Fibroblast of pulmonary artery (primary cell): ENCODE measurements at regions not wholly inside any gene's neighbourhood (a gene's known extent, or its start where the extent isn't known, plus 50 kb on each side); places are given as distances from the start of the nearest gene placed in this dataset.

Source experiments
- DNase-seq: peaks from one replicate; pipeline ENCODE4 v3.0.0-alpha.2; 2010; ENCODE audit warnings: low read depth
- H3K4me3 ChIP-seq: replicated peaks from 2 replicates; pipeline ENCODE4 v1.5.1; 2011; ENCODE audit warnings: low read depth, mild to moderate bottlenecking, control low read depth, low read length, moderate library complexity
- TF ChIP-seq, protein P1 (sequence below): IDR thresholded peaks from 2 replicates; pipeline ENCODE4 v1.5.1; 2011; ENCODE audit warnings: mild to moderate bottlenecking, control low read depth, low read length, inconsistent platforms; ENCODE audit errors: missing control alignments

DNA sequence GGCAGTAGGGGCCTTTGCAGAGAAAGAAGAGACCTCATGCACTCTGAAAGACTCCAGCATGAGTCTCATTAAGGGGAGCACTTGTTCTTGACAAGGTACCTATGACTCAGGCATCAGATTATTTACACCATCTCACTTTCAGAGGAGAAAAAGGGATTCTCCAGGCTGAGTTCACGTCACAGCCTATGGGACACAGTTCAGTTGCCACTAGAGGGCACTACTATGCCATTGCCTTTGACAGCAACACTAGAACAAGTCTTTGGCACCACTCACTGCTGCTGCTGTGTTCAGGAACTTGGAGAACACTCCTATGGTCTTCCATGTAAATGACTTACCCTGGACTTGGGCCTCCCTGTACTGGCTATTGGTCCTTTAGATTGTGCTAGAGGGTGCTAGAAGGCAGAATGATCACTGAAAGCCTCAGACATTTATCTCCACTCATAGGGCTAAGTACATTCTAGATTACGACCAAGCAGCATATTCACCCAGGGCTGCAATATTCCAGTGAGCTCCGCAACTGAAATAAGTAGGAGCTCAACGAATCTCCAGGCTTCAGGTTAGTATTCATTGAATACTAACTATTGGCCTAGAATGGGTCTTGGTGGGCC is 225.1 kb upstream of the CA10 start:
- no peak overlapping the region for H3K4me3 ChIP-seq
- peak; percentile 66 for DNase-seq
- TF ChIP-seq, protein P1, sequence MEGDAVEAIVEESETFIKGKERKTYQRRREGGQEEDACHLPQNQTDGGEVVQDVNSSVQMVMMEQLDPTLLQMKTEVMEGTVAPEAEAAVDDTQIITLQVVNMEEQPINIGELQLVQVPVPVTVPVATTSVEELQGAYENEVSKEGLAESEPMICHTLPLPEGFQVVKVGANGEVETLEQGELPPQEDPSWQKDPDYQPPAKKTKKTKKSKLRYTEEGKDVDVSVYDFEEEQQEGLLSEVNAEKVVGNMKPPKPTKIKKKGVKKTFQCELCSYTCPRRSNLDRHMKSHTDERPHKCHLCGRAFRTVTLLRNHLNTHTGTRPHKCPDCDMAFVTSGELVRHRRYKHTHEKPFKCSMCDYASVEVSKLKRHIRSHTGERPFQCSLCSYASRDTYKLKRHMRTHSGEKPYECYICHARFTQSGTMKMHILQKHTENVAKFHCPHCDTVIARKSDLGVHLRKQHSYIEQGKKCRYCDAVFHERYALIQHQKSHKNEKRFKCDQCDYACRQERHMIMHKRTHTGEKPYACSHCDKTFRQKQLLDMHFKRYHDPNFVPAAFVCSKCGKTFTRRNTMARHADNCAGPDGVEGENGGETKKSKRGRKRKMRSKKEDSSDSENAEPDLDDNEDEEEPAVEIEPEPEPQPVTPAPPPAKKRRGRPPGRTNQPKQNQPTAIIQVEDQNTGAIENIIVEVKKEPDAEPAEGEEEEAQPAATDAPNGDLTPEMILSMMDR = peak; percentile 72

DNA sequence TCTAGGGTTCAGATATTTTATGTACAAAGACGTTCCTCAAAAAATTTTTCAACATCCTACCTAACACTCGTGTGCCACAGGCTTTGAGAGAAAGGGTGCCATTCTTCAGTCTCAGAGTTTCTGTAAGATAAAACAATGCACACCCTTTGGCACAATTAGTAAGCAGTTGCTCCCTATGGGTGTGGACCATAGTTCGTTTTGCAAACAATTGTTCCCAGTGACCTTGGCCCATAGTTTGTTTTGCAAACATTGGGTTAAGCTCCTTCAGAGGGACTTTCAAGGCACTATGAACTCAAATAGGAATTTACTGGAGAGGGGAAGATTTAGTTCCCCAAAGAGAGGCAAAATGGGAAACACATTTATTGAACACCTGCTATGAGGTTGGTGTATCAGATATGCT is 220.3 kb upstream of the CA10 start:
- no peak overlapping the region for H3K4me3 ChIP-seq
- TF ChIP-seq, protein P1 = no peak
- DNase-seq = no peak

DNA sequence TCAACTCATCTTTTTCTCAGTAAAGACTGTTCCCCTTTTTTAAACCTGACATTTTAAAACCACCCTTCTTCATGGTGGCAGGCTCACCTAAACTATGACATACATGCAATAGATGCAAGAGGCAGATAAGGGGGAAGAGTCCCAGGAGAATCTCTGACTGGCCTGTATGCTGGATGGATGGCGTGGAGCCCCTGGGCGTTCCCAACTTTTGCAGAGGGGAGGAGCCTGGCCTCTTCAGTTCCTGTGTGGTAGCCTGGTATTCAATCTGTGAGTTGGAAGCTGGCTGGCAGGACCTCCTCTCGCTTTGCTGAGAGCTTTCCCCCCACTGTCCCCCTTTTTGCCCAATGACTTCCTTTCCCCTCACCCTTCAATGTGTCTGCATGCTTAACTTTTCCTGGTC is 217.6 kb upstream of the CA10 start:
- no peak for DNase-seq

DNA sequence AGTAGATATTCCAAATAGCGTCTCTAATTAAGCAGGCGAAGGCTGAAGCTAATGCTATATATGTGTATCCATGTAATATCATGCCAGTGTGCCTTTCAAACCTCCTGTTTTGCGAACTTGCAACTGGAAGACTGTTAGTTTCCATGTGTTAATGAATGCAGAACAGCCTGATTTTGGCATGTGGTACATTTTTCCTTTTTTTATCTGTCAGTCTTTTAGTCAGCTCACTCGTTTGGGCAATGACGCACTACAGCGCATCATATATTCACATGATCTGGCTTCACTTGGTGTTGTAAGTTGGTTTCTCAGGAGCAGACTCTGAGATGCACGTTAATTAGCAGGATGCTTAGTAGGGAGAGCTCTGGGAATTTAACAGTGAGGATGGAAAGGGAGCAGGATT is 210.4 kb upstream of the CA10 start:
- no peak for DNase-seq
- TF ChIP-seq, protein P1 = no peak
- no peak overlapping the region for H3K4me3 ChIP-seq

More for the DNA sequence above, 217.6 kb upstream of the CA10 start:
- no peak overlapping the region for H3K4me3 ChIP-seq
- TF ChIP-seq, protein P1 = no peak

- no peak overlapping the region for H3K4me3 ChIP-seq
- TF ChIP-seq, protein P1 = no peak
Measured at GRCh38 chr17:52357854-52358253, 199.3 kb upstream of the CA10 start.

GRCh38 chr17:52336796-52337195 is 178.3 kb upstream of the CA10 start:
- TF ChIP-seq, protein P1 = no peak
- DNase-seq = no peak

More at GRCh38 chr17:52357854-52358253, 199.3 kb upstream of the CA10 start:
- DNase-seq = no peak

GRCh38 chr17:52306314-52306713 is 147.8 kb upstream of the CA10 start:
- no peak for DNase-seq
- TF ChIP-seq, protein P1 = no peak
- H3K4me3 ChIP-seq = no peak overlapping the region

More at GRCh38 chr17:52336796-52337195, 178.3 kb upstream of the CA10 start:
- no peak overlapping the region for H3K4me3 ChIP-seq
